Type B pancreatic cell (in vitro differentiated cells): ENCODE measurements at regions not wholly inside any gene's neighbourhood (a gene's known extent, or its start where the extent isn't known, plus 50 kb on each side); places are given as distances from the start of the nearest gene placed in this dataset.
A peak's percentile ranks its signal among the peaks of the same experiment; 100 is the strongest.

Experiments
- DNase-seq: peaks from one replicate; pipeline ENCODE4 v3.0.0; 2021; ENCODE audit warnings: mixed read lengths; ENCODE audit not compliant: unreplicated experiment; ENCODE audit errors: extremely low spot score
- H3K27ac Mint-ChIP-seq: 2 replicates; pipeline ENCODE4 v1.8.0; 2021; ENCODE audit warnings: mild to moderate bottlenecking, mixed read lengths
- H3K27me3 Mint-ChIP-seq: 2 replicates; pipeline ENCODE4 v1.8.0; 2021; ENCODE audit warnings: mixed read lengths
- H3K36me3 Mint-ChIP-seq: 2 replicates; pipeline ENCODE4 v1.8.0; 2021; ENCODE audit warnings: mixed read lengths
- H3K4me1 Mint-ChIP-seq: one replicate; pipeline ENCODE4 v1.8.0; 2021; ENCODE audit warnings: mixed read lengths; ENCODE audit not compliant: unreplicated experiment
- H3K4me3 Mint-ChIP-seq: 2 replicates; pipeline ENCODE4 v1.8.0; 2021; ENCODE audit warnings: mild to moderate bottlenecking, mixed read lengths
- H3K9me3 Mint-ChIP-seq: 2 replicates; pipeline ENCODE4 v1.8.0; 2021; ENCODE audit warnings: mixed read lengths
- CTCF ChIP-seq: fragments of 200-600 bp; sonication (generic); conservative IDR thresholded peaks from 2 replicates; pipeline ENCODE4 v1.5.0; 2021; ENCODE audit warnings: antibody characterized with exemption, mild to moderate bottlenecking

- peak overlapping the region; percentile 22 for H3K4me3 Mint-ChIP-seq
- no peak for DNase-seq
- TF ChIP-seq CTCF = no peak
- H3K27ac Mint-ChIP-seq = no peak overlapping the region
- H3K36me3 Mint-ChIP-seq = no peaks in the 10 kb centered on the region
- H3K27me3 Mint-ChIP-seq = no peaks in the 10 kb centered on the region
- peaks cover 6% of the 10 kb centered on the region for H3K9me3 Mint-ChIP-seq
- H3K4me1 Mint-ChIP-seq = peaks cover 9% of the 10 kb centered on the region
Observed at GRCh38 chr2:236338495-236339184, 74.4 kb upstream of the ASB18 start.

- DNase-seq = no peak
- peaks cover 17% of the 10 kb centered on the region for H3K4me1 Mint-ChIP-seq
- no peaks in the 10 kb centered on the region for H3K27me3 Mint-ChIP-seq
- no peaks in the 10 kb centered on the region for H3K36me3 Mint-ChIP-seq
- H3K27ac Mint-ChIP-seq = no peak overlapping the region
- H3K4me3 Mint-ChIP-seq = no peak overlapping the region
- H3K9me3 Mint-ChIP-seq = peaks cover 6% of the 10 kb centered on the region
- TF ChIP-seq CTCF = no peak
Observed at GRCh38 chr2:236340251-236340650, 76.0 kb upstream of the ASB18 start.

GRCh38 chr2:236341067-236341466 is 76.9 kb upstream of the ASB18 start:
- no peak for DNase-seq
- Mint-ChIP-seq H3K27me3 (no peaks in the 10 kb centered on the region), H3K4me1 (peaks cover 17% of the 10 kb centered on the region), H3K9me3 (peaks cover 6% of the 10 kb centered on the region), H3K36me3 (no peaks in the 10 kb centered on the region), H3K27ac (no peak overlapping the region), H3K4me3 (no peak overlapping the region)
- no peak for TF ChIP-seq CTCF

- Mint-ChIP-seq H3K9me3 (peaks cover 6% of the 10 kb centered on the region), H3K4me3 (no peak overlapping the region), H3K27me3 (no peaks in the 10 kb centered on the region), H3K27ac (no peak overlapping the region), H3K4me1 (peaks cover 17% of the 10 kb centered on the region), H3K36me3 (no peaks in the 10 kb centered on the region)
- no peak for DNase-seq
- TF ChIP-seq CTCF = no peak
Observed at GRCh38 chr2:236341721-236342120, 77.5 kb upstream of the ASB18 start.

GRCh38 chr2:236342507-236342906 is 78.3 kb upstream of the ASB18 start:
- DNase-seq = no peak
- Mint-ChIP-seq H3K27me3 (no peaks in the 10 kb centered on the region), H3K27ac (no peak overlapping the region), H3K36me3 (no peaks in the 10 kb centered on the region), H3K9me3 (peaks cover 6% of the 10 kb centered on the region), H3K4me1 (peaks cover 17% of the 10 kb centered on the region), H3K4me3 (no peak overlapping the region)
- no peak for TF ChIP-seq CTCF
